ENCODE measurements at regions not wholly inside any gene's neighbourhood (a gene's known extent, or its start where the extent isn't known, plus 50 kb on each side); places are given as distances from the start of the nearest gene placed in this dataset.
"Not testable (repeated sequence)": the region's sequence is repeated elsewhere in the genome, so short reads cannot be mapped to it uniquely, and the experiment has no call there.

DNA sequence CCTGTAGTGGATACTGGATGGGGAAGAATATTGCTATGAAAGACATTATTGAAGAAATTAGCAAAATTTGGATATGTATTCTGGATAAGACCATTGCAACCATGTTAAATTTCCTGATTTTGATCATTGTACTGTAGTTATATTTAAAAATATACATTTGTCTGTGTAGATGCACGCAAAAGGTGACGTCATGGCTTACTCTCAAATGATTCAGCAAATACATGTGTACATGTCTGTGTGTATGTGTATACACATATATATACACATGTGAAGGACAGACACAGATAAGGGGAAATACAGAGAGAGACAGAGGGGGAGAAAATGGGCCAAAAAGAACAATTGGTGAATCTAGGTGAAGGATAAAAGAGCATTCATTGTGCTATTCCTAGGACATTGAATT lies 82.3 kb upstream of the PLCB4 start:
- no peak for DNase-seq (ENCODE audit: low read depth in 4 of 4, low spot score in 3 of 4)

- DNase-seq (ENCODE audit: low read depth in 4 of 4, low spot score in 3 of 4), result no peak
Measured at GRCh38 chr20:8990770-8991169, 78.1 kb upstream of the PLCB4 start.

DNA sequence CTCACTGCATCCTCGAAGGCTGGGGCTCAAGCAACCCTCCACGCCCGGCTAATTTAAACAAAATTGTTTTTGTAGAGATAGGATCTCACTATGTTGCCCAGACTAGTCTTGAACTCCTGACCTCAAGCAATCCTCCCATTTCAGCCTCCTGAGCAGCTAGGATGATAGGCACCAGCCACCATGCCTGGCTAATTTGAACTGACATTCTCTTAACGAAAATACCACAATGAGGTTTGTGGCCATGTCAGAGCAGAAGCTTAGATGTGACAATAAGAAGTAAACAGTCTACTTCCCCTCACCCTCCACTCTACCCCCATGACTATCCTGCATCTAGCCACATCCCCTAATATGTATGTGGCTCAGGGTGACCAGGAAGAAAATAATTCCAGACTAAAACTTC lies 74.8 kb upstream of the PLCB4 start:
- no peak for DNase-seq (ENCODE audit: low read depth in 4 of 4, low spot score in 3 of 4)

GRCh38 chr20:8995761-8996160 lies 73.1 kb upstream of the PLCB4 start:
- no peak for DNase-seq (ENCODE audit: low read depth in 4 of 4, low spot score in 3 of 4)

- DNase-seq (ENCODE audit: low read depth in 4 of 4, low spot score in 3 of 4), result no peak
Measured at GRCh38 chr20:8996817-8997512, 71.9 kb upstream of the PLCB4 start.

- DNase-seq (ENCODE audit: low read depth in 4 of 4, low spot score in 3 of 4), result no peak
Measured at GRCh38 chr20:8997701-8998117, 71.2 kb upstream of the PLCB4 start.

GRCh38 chr20:9011121-9011520 lies 57.8 kb upstream of the PLCB4 start:
- DNase-seq (ENCODE audit: low read depth in 4 of 4, low spot score in 3 of 4), result peak in 3 of 4 donors; percentile 14 to 33 (median 33)

DNA sequence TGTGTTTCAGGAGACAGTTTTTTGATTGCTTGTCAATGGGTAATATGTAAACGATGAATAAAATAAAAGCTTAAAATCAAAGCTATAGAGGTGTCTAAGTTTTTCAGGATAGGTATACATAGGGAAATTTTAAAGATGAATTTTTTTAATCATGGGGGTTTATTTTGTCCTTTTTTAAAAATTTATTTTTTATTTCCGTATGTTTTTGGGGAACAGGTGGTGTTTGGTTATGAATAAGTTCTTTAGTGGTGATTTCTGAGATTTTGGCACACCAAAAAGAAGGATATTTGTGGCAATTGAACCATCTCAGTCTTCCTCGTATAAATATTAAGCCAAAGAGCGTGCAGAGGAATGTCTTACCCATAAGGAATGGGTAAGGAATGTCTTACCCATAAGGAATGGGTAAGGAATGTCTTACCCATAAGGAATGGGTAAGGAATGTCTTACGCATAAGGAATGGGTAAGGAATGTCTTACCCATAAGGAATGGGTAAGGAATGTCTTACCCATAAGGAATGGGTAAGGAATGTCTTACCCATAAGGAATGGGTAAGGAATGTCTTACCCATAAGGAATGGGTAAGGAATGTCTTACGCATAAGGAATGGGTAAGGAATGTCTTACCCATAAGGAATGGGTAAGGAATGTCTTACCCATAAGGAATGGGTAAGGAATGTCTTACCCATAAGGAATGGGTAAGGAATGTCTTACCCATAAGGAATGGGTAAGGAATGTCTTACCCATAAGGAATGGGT lies 53.5 kb upstream of the PLCB4 start:
- not testable (repeated sequence) for DNase-seq (ENCODE audit: low read depth in 4 of 4, low spot score in 3 of 4)

DNA sequence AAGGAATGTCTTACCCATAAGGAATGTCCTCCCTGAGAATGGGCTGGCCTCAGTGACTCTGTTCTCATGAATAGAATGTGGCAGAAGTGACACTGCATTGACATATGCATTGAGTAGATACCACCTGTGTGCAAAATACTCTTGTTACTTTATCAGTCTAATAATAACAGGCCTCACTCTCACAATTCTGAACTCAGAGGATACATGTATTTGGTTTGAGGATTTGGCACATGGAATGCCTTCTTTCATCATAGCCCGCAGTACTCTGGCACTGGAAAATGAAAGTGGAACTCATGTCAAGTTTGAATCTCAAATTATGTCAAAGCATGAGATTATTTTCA lies 52.9 kb upstream of the PLCB4 start:
- DNase-seq (ENCODE audit: low read depth in 4 of 4, low spot score in 3 of 4), result no peak

DNA sequence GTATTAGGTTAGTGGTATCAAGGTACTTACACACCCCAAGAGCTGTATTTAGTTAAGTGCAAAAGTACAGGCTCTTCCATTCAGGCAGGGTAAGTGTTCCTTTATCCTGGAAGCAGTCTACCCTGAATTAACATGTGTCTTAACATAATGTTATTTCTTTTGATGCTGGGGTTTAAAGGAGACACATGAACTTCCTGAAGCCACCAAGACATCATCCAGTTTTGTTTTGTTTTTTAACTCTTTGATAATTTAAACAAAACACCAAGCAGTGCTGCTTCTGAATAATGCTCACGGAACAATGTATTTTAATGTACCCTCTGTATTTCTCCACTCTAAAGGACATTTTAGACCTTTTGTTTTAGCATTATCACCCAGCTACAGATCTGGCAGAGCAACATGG lies 50.5 kb upstream of the PLCB4 start:
- no peak for DNase-seq (ENCODE audit: low read depth in 4 of 4, low spot score in 3 of 4)

All from right renal pelvis (tissue), 4 donors.